Esophagus muscularis mucosa (tissue), 3 donors: ENCODE measurements at regions not wholly inside any gene's neighbourhood (a gene's known extent, or its start where the extent isn't known, plus 50 kb on each side); places are given as distances from the start of the nearest gene placed in this dataset.

ENCODE experiments used
- EP300 ChIP-seq: sonication (generic); formaldehyde crosslinking; IDR thresholded peaks from one replicate; pipeline ENCODE4 v1.6.1; 2017; ENCODE audit warnings: antibody characterized with exemption
- TF ChIP-seq, protein P1 (sequence below), 3 experiments: fragments of 200-600 bp in 2 of 3; fragments of 450-650 bp in 1 of 3; sonication (generic) in 2 of 3; IDR thresholded peaks; one replicate each; pipeline ENCODE4 v1.5.1; 2017 to 2019; ENCODE audit warnings: antibody characterized with exemption in 3 of 3, mild to moderate bottlenecking in 2 of 3, moderate library complexity in 1 of 3

DNA sequence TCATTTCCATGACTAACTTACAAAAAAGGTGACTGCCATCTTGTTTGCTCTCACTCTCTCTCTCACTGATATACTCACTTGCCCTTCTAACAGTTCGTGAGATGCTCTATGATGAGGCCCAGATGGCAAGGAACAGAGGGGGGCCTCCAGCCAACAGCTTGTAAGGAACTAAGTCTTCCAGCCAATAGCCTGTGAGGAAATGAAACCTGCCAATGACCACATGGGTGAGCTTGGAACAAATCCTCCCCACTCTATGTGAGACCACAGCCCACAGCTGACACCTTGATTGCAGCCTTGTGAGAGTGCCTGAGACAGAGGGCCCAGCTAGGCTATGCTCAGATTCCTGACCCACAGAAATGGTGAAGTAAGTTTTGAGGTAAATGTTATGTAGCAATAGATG lies 153.7 kb downstream of the HHIPL2 start:
- TF ChIP-seq, protein P1, sequence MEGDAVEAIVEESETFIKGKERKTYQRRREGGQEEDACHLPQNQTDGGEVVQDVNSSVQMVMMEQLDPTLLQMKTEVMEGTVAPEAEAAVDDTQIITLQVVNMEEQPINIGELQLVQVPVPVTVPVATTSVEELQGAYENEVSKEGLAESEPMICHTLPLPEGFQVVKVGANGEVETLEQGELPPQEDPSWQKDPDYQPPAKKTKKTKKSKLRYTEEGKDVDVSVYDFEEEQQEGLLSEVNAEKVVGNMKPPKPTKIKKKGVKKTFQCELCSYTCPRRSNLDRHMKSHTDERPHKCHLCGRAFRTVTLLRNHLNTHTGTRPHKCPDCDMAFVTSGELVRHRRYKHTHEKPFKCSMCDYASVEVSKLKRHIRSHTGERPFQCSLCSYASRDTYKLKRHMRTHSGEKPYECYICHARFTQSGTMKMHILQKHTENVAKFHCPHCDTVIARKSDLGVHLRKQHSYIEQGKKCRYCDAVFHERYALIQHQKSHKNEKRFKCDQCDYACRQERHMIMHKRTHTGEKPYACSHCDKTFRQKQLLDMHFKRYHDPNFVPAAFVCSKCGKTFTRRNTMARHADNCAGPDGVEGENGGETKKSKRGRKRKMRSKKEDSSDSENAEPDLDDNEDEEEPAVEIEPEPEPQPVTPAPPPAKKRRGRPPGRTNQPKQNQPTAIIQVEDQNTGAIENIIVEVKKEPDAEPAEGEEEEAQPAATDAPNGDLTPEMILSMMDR (IDR thresholded peaks at IDR 0.05): no peak
- no peak for TF ChIP-seq EP300
